Breast epithelium (tissue), 4 donors: ENCODE measurements at regions not wholly inside any gene's neighbourhood (a gene's known extent, or its start where the extent isn't known, plus 50 kb on each side); places are given as distances from the start of the nearest gene placed in this dataset.
"Not testable (repeated sequence)": the region's sequence is repeated elsewhere in the genome, so short reads cannot be mapped to it uniquely, and the experiment has no call there.

ENCODE experiments used
- DNase-seq, 2 donors: peaks; one replicate each; pipeline ENCODE4 v3.0.0-alpha.2; 2019; ENCODE audit warnings: low spot score in 2 of 2
- H3K27ac ChIP-seq, 2 donors: fragments of 200-600 bp; sonication (generic) in 1 of 2; one replicate each; pipeline ENCODE4 v1.5.1; 2016 to 2019; ENCODE audit warnings: mild to moderate bottlenecking in 1 of 2
- H3K27me3 ChIP-seq, 2 donors: fragments of 200-600 bp; sonication (generic) in 1 of 2; one replicate each; pipeline versions ENCODE4 v1.5.1 to v1.6.0; 2017 to 2019; ENCODE audit warnings: control low read depth in 1 of 2, mild to moderate bottlenecking in 1 of 2
- H3K36me3 ChIP-seq: fragments of 200-600 bp; one replicate; pipeline ENCODE4 v1.5.1; 2019
- H3K4me1 ChIP-seq, 2 donors: fragments of 200-600 bp; sonication (generic); one replicate each; pipeline ENCODE4 v1.5.1; 2016 to 2019; ENCODE audit warnings: control low read depth in 1 of 2
- H3K4me3 ChIP-seq, 3 donors: fragments of 200-600 bp; sonication (generic); 1 replicate in 2 of 3; 2 replicates in 1 of 3; pipeline ENCODE4 v1.5.1; 2016 to 2019; ENCODE audit warnings: mild to moderate bottlenecking in 3 of 3, moderate library complexity in 2 of 3
- H3K9me3 ChIP-seq, 2 donors: fragments of 200-600 bp; sonication (generic) in 1 of 2; one replicate each; pipeline ENCODE4 v1.5.1; 2016 to 2019; ENCODE audit warnings: control low read depth in 1 of 2
- CTCF ChIP-seq, 3 donors: fragments of 450-650 bp; IDR thresholded peaks; one replicate each; pipeline ENCODE4 v1.5.1; 2016 to 2017; ENCODE audit warnings: antibody characterized with exemption in 3 of 3, mild to moderate bottlenecking in 3 of 3, moderate library complexity in 3 of 3
- POLR2A ChIP-seq: fragments of 450-650 bp; IDR thresholded peaks from one replicate; pipeline ENCODE4 v1.6.1; 2016; ENCODE audit warnings: antibody characterized with exemption, mild to moderate bottlenecking, moderate library complexity
- POLR2AphosphoS5 ChIP-seq, 3 donors: sonication (generic); formaldehyde crosslinking; IDR thresholded peaks; one replicate each; pipeline ENCODE4 v1.6.1; 2017; ENCODE audit warnings: antibody characterized with exemption in 3 of 3
- intact Hi-C: fragments of 100-400 bp; cut with DNase I; formaldehyde crosslinking; loops from one replicate; pipeline ENCODE4 v1.15.1; 2023; ENCODE audit warnings: low total_unique reads

DNA sequence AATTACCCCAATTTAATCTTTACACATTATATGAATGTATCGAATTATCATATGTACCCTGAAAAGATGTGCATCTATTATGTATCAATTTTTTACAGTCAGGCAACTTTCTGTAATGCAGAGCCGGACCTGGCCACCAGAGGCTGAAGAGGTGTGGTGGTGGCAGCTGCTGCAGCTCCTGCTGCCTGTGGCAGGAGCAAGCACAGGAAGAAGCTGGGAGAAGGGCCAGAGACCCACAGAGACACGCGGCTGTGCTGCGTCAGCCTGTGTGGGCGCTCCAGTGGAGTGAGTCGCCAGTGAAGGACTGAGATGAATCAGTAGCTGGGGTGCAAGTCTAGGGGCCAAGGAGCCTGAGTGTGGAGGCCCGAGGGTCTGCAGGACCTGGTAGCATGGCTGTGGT is 74.3 kb upstream of the COG2 start:
- TF ChIP-seq POLR2A = no peak
- no peak for TF ChIP-seq POLR2AphosphoS5 (IDR thresholded peaks at IDR 0.05)
- TF ChIP-seq CTCF (IDR thresholded peaks at IDR 0.05) = no peak
- intact Hi-C loops = no loop called here

GRCh38 chr1:230567221-230567575 is 75.1 kb upstream of the COG2 start:
- H3K9me3 ChIP-seq = no peaks in the 10 kb centered on the region
- H3K36me3 ChIP-seq = no peaks in the 10 kb centered on the region
- no peak overlapping the region for H3K27ac ChIP-seq
- peaks cover 0 to 4% of the 10 kb centered on the region in 2 donors for H3K27me3 ChIP-seq
- H3K4me3 ChIP-seq = no peak overlapping the region
- TF ChIP-seq POLR2A (no peak), CTCF (IDR thresholded peaks at IDR 0.05) (no peak), POLR2AphosphoS5 (IDR thresholded peaks at IDR 0.05) (no peak)
- H3K4me1 ChIP-seq = no peaks in the 10 kb centered on the region
- DNase-seq = no peak
- intact Hi-C loops = no loop called here

More for the DNA sequence above, 74.3 kb upstream of the COG2 start:
- Histone ChIP-seq H3K27ac (no peak overlapping the region), H3K9me3 (no peaks in the 10 kb centered on the region), H3K36me3 (no peaks in the 10 kb centered on the region), H3K27me3 (peaks cover 0 to 4% of the 10 kb centered on the region in 2 donors), H3K4me3 (no peak overlapping the region), H3K4me1 (no peaks in the 10 kb centered on the region)
- no peak for DNase-seq

DNA sequence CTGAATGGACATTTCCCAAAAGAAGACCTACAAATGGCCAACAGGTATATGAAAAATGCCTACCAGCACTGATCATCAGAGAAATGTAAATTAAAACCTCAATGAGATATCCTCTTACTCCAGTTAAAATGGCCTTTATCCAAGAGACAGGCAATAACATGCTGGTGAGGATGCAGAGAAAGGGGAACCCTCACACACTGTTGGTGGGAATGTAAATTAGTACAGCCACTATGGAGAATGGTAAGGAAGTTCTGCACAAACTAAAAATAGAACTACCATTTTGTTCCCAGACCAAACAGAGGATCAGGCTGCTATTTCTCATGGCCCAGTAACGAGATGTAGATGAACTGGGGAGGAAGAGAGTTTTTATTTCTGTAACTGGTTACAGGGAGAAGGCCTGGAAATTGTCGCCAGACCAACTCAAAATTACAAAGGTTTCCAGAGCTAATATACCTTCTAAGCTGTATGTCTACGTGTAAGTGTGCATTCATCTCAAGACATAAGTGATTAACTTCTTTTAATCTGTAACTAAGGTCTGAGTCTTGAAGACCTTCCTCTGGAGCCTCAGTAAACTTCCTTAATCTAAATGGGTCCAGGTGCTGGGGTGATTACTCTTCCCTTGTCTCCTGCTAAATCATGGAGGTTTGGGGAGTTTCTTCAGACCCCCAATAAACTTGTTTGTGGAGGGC is 75.6 kb upstream of the COG2 start:
- H3K27me3 ChIP-seq, H3K4me1 ChIP-seq, H3K36me3 ChIP-seq, H3K4me3 ChIP-seq, H3K9me3 ChIP-seq, H3K27ac ChIP-seq, DNase-seq, intact Hi-C loops: not testable (repeated sequence)

- Histone ChIP-seq H3K4me3 (no peak overlapping the region), H3K27me3 (peaks cover 0 to 4% of the 10 kb centered on the region in 2 donors), H3K27ac (no peak overlapping the region), H3K4me1 (no peaks in the 10 kb centered on the region), H3K36me3 (no peaks in the 10 kb centered on the region), H3K9me3 (no peaks in the 10 kb centered on the region)
- no peak for DNase-seq
- TF ChIP-seq POLR2AphosphoS5 (IDR thresholded peaks at IDR 0.05) (no peak), CTCF (IDR thresholded peaks at IDR 0.05) (no peak), POLR2A (no peak)
- intact Hi-C loops = no loop called here
Observed at GRCh38 chr1:230565141-230565540, 77.1 kb upstream of the COG2 start.

- TF ChIP-seq CTCF (IDR thresholded peaks at IDR 0.05) = no peak
- TF ChIP-seq POLR2A = no peak
- no peak for TF ChIP-seq POLR2AphosphoS5 (IDR thresholded peaks at IDR 0.05)
- H3K27ac ChIP-seq = no peak overlapping the region
- no peaks in the 10 kb centered on the region for H3K9me3 ChIP-seq
- intact Hi-C loops = no loop called here
- no peaks in the 10 kb centered on the region for H3K36me3 ChIP-seq
- H3K4me3 ChIP-seq = no peak overlapping the region
- peaks cover 0 to 4% of the 10 kb centered on the region in 2 donors for H3K27me3 ChIP-seq
- no peak for DNase-seq
- no peaks in the 10 kb centered on the region for H3K4me1 ChIP-seq
Observed at GRCh38 chr1:230563591-230563990, 78.7 kb upstream of the COG2 start.

- DNase-seq = no peak
- TF ChIP-seq POLR2A (no peak), CTCF (IDR thresholded peaks at IDR 0.05) (no peak), POLR2AphosphoS5 (IDR thresholded peaks at IDR 0.05) (no peak)
- no peaks in the 10 kb centered on the region for H3K9me3 ChIP-seq
- peaks cover 0 to 4% of the 10 kb centered on the region in 2 donors for H3K27me3 ChIP-seq
- H3K4me1 ChIP-seq = no peaks in the 10 kb centered on the region
- intact Hi-C loops = no loop called here
- H3K27ac ChIP-seq = no peak overlapping the region
- H3K36me3 ChIP-seq = no peaks in the 10 kb centered on the region
- no peak overlapping the region for H3K4me3 ChIP-seq
Observed at GRCh38 chr1:230561570-230561969, 80.7 kb upstream of the COG2 start.
